Stimulated activated CD4-positive, alpha-beta T cell treated with anti-CD3 and anti-CD28 coated beads, Interleukin-2, amount 100 ng/mL, for 24 hours (primary cell): ENCODE measurements at regions not wholly inside any gene's neighbourhood (a gene's known extent, or its start where the extent isn't known, plus 50 kb on each side); places are given as distances from the start of the nearest gene placed in this dataset.

Experiments used
- DNase-seq, 2 donors: peaks; one replicate each; pipeline ENCODE4 v3.0.0-alpha.2; 2020

- no peak for DNase-seq
Observed at GRCh38 chr7:41118486-41118885, 584.4 kb downstream of the INHBA start.

- DNase-seq, result no peak
Observed at GRCh38 chr7:41117431-41117830, 585.5 kb downstream of the INHBA start.

GRCh38 chr7:41116817-41117216 is 586.1 kb downstream of the INHBA start:
- DNase-seq, result no peak

GRCh38 chr7:41116337-41116736 is 586.6 kb downstream of the INHBA start:
- no peak for DNase-seq

GRCh38 chr7:41114691-41115090 is 588.2 kb downstream of the INHBA start:
- DNase-seq, result no peak

GRCh38 chr7:41114131-41114530 is 588.8 kb downstream of the INHBA start:
- DNase-seq, result no peak

- DNase-seq, result no peak
Observed at GRCh38 chr7:41113719-41114118, 589.2 kb downstream of the INHBA start.

GRCh38 chr7:41110186-41110585 is 592.7 kb downstream of the INHBA start:
- no peak for DNase-seq

GRCh38 chr7:41108821-41109220 is 594.1 kb downstream of the INHBA start:
- no peak for DNase-seq

GRCh38 chr7:41107938-41108448 is 594.9 kb downstream of the INHBA start:
- DNase-seq, result no peak

GRCh38 chr7:41107330-41107937 is 595.5 kb downstream of the INHBA start:
- DNase-seq, result no peak

GRCh38 chr7:41104631-41105030 is 598.3 kb downstream of the INHBA start:
- DNase-seq, result no peak

- no peak for DNase-seq
Observed at GRCh38 chr7:41103331-41103730, 599.6 kb downstream of the INHBA start.

GRCh38 chr7:41098846-41099245 is 604.0 kb downstream of the INHBA start:
- no peak for DNase-seq

- DNase-seq, result no peak
Observed at GRCh38 chr7:41098402-41098801, 604.5 kb downstream of the INHBA start.

GRCh38 chr7:41097501-41097900 is 605.4 kb downstream of the INHBA start:
- no peak for DNase-seq

- DNase-seq, result no peak
Observed at GRCh38 chr7:41096917-41097316, 606.0 kb downstream of the INHBA start.

GRCh38 chr7:41093141-41093540 is 609.7 kb downstream of the INHBA start:
- no peak for DNase-seq

GRCh38 chr7:41085244-41085643 is 617.6 kb downstream of the INHBA start:
- DNase-seq, result no peak

- DNase-seq, result no peak
Observed at GRCh38 chr7:41084381-41084780, 618.5 kb downstream of the INHBA start.

GRCh38 chr7:41069635-41070034 is 633.3 kb downstream of the INHBA start:
- DNase-seq, result no peak

- DNase-seq, result no peak
Observed at GRCh38 chr7:41067576-41067975, 635.3 kb downstream of the INHBA start.

GRCh38 chr7:41065663-41066062 is 637.2 kb downstream of the INHBA start:
- no peak for DNase-seq

- no peak for DNase-seq
Observed at GRCh38 chr7:41063116-41063515, 639.8 kb downstream of the INHBA start.

- DNase-seq, result no peak
Observed at GRCh38 chr7:41060796-41061195, 642.1 kb downstream of the INHBA start.
